Loucy (cell line): ENCODE measurements at regions not wholly inside any gene's neighbourhood (a gene's known extent, or its start where the extent isn't known, plus 50 kb on each side); places are given as distances from the start of the nearest gene placed in this dataset.

Source experiments
- EZH2phosphoT487 ChIP-seq: fragments of 200-600 bp; IDR thresholded peaks from 2 replicates; pipeline ENCODE4 v1.6.1; 2018; ENCODE audit warnings: antibody characterized with exemption, mild to moderate bottlenecking, moderate library complexity, borderline replicate concordance
- TF ChIP-seq, protein P1 (sequence below): fragments of 200-600 bp; sonication (generic); conservative IDR thresholded peaks from 2 replicates; pipeline ENCODE4 v1.5.1; 2014; ENCODE audit warnings: mild to moderate bottlenecking, antibody characterized with exemption, low read length

DNA sequence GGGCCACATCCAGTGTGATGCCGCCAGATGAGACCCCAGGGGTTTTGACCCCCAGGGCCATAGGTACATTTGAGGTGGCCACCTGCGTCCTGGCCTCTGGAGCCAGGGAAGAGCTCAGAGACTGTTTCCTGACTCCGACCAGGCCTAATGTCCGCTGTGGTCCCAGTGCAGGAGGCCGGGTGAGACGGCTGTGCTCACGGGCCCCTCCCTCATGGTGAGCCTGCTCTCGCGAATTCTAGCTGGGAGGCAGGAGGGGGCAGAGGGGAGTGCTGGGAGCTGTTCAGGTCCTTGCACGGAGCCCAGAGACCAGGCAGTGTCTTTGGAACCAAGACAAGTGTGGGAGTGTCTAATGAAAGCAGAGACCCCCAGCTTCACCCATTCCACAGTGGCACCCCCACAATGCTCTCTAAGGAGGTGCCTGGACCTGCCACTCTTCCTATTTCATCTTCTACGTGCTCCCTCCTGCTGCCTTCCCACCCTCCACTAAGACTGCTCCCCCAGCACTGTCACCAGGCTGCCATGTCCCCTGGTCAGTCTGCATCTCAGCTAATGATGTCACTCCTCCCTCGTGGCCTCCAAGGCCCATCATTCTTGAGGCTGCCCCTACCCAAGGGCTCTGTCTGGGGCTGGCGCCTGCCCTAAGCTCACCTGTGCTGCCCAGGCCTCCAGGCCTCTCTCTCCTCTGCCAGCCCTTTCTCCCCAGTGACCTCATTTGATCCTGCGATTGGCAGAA is 256.3 kb upstream of the C1orf174 start:
- TF ChIP-seq, protein P1, sequence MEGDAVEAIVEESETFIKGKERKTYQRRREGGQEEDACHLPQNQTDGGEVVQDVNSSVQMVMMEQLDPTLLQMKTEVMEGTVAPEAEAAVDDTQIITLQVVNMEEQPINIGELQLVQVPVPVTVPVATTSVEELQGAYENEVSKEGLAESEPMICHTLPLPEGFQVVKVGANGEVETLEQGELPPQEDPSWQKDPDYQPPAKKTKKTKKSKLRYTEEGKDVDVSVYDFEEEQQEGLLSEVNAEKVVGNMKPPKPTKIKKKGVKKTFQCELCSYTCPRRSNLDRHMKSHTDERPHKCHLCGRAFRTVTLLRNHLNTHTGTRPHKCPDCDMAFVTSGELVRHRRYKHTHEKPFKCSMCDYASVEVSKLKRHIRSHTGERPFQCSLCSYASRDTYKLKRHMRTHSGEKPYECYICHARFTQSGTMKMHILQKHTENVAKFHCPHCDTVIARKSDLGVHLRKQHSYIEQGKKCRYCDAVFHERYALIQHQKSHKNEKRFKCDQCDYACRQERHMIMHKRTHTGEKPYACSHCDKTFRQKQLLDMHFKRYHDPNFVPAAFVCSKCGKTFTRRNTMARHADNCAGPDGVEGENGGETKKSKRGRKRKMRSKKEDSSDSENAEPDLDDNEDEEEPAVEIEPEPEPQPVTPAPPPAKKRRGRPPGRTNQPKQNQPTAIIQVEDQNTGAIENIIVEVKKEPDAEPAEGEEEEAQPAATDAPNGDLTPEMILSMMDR = no peak
- no peak for TF ChIP-seq EZH2phosphoT487
